NT2/D1 (cell line): ENCODE measurements at regions not wholly inside any gene's neighbourhood (a gene's known extent, or its start where the extent isn't known, plus 50 kb on each side); places are given as distances from the start of the nearest gene placed in this dataset.
"Not testable (repeated sequence)": the region's sequence is repeated elsewhere in the genome, so short reads cannot be mapped to it uniquely, and the experiment has no call there.

Source experiments
- DNase-seq: peaks from one replicate; pipeline ENCODE4 v3.0.0-alpha.2; 2011; ENCODE audit warnings: low read depth, low spot score
- H3K27me3 ChIP-seq: 2 replicates; pipeline ENCODE4 v1.6.0; 2011; ENCODE audit warnings: mild to moderate bottlenecking; ENCODE audit not compliant: insufficient read length, insufficient read depth
- H3K36me3 ChIP-seq: 2 replicates; pipeline ENCODE4 v1.6.1; 2011; ENCODE audit warnings: mild to moderate bottlenecking, low read length, mixed read lengths; ENCODE audit not compliant: insufficient read depth, insufficient read length
- H3K4me1 ChIP-seq: 2 replicates; pipeline ENCODE4 v1.5.1; 2011; ENCODE audit not compliant: insufficient read depth, insufficient read length
- H3K4me3 ChIP-seq: 2 replicates; pipeline ENCODE4 v1.5.1; 2011; ENCODE audit warnings: low read depth; ENCODE audit not compliant: insufficient read length
- H3K9ac ChIP-seq: 2 replicates; pipeline ENCODE4 v1.6.0; 2011; ENCODE audit warnings: low read depth; ENCODE audit not compliant: insufficient read length
- H3K9me3 ChIP-seq: 2 replicates; pipeline ENCODE4 v1.5.1; 2011; ENCODE audit warnings: mild to moderate bottlenecking, low read length; ENCODE audit not compliant: insufficient read depth
- SUZ12 ChIP-seq: IDR thresholded peaks from 2 replicates; pipeline ENCODE4 v1.6.1; 2011; ENCODE audit not compliant: insufficient read length, insufficient read depth; ENCODE audit errors: extremely low read depth
- YY1 ChIP-seq: IDR thresholded peaks from 2 replicates; pipeline ENCODE4 v1.6.1; 2011; ENCODE audit not compliant: insufficient read length, insufficient read depth
- ZNF274 ChIP-seq: IDR thresholded peaks from 2 replicates; pipeline ENCODE4 v1.6.1; 2011; ENCODE audit warnings: mild to moderate bottlenecking, low read depth, low read length

- Histone ChIP-seq H3K27me3 (no peaks in the 10 kb centered on the region), H3K36me3 (no peaks in the 10 kb centered on the region), H3K4me3 (no peak overlapping the region), H3K4me1 (no peaks in the 10 kb centered on the region), H3K9ac (no peak overlapping the region), H3K9me3 (no peaks in the 10 kb centered on the region)
- TF ChIP-seq SUZ12, result no peak
- TF ChIP-seq ZNF274, result no peak
- no peak for TF ChIP-seq YY1
- DNase-seq, result no peak
Measured at GRCh38 chr6:150514806-150515380, 84.8 kb upstream of the PLEKHG1 start.

GRCh38 chr6:150516199-150516598, 83.5 kb upstream of the PLEKHG1 start:
- H3K4me1 ChIP-seq, result no peaks in the 10 kb centered on the region
- DNase-seq, result no peak
- no peaks in the 10 kb centered on the region for H3K9me3 ChIP-seq
- H3K4me3 ChIP-seq, result no peak overlapping the region
- TF ChIP-seq ZNF274 (no peak), YY1 (no peak), SUZ12 (no peak)
- no peak overlapping the region for H3K9ac ChIP-seq
- H3K27me3 ChIP-seq, result no peaks in the 10 kb centered on the region
- H3K36me3 ChIP-seq, result no peaks in the 10 kb centered on the region

DNA sequence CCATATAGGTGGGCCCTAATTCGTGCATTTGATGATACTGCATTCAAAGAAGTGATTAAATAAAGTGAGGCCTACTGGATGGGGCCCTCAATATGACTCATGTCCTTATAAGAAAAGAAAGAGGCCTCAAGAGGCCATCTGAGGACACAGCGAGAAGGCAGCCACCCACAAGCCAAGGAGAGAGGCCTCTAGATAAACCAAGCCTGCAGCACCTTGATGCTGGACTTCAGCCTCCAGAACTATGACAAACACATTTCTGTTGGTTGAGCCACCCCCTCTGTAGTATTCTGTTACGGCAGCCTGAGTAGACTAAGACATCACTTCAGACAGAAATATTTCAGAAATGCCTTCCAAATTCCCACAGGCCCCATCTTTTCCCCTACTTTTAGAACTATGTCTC, 82.5 kb upstream of the PLEKHG1 start:
- no peaks in the 10 kb centered on the region for H3K4me1 ChIP-seq
- TF ChIP-seq ZNF274, result no peak
- no peak for TF ChIP-seq SUZ12
- no peak for TF ChIP-seq YY1
- no peaks in the 10 kb centered on the region for H3K9me3 ChIP-seq
- H3K36me3 ChIP-seq, result no peaks in the 10 kb centered on the region
- H3K27me3 ChIP-seq, result no peaks in the 10 kb centered on the region
- no peak overlapping the region for H3K4me3 ChIP-seq
- no peak for DNase-seq
- H3K9ac ChIP-seq, result no peak overlapping the region

- Histone ChIP-seq H3K9me3 (peaks cover 10% of the 10 kb centered on the region; the same call in 1 of the 2 replicates), H3K27me3 (no peaks in the 10 kb centered on the region), H3K9ac (no peak overlapping the region), H3K4me3 (no peak overlapping the region), H3K36me3 (no peaks in the 10 kb centered on the region), H3K4me1 (no peaks in the 10 kb centered on the region)
- TF ChIP-seq YY1 (no peak), SUZ12 (no peak), ZNF274 (no peak)
- no peak for DNase-seq
Measured at GRCh38 chr6:150521482-150521881, 78.2 kb upstream of the PLEKHG1 start.

- peaks cover 20% of the 10 kb centered on the region for H3K9me3 ChIP-seq
- not testable (repeated sequence) for H3K27me3 ChIP-seq, H3K4me3 ChIP-seq, H3K9ac ChIP-seq, H3K4me1 ChIP-seq, H3K36me3 ChIP-seq, DNase-seq
Measured at GRCh38 chr6:150523216-150523615, 76.5 kb upstream of the PLEKHG1 start.

GRCh38 chr6:150525300-150525699, 74.4 kb upstream of the PLEKHG1 start:
- no peaks in the 10 kb centered on the region for H3K4me1 ChIP-seq
- TF ChIP-seq ZNF274 (no peak), YY1 (no peak), SUZ12 (no peak)
- H3K36me3 ChIP-seq, result no peaks in the 10 kb centered on the region
- peaks cover 20% of the 10 kb centered on the region for H3K9me3 ChIP-seq
- no peaks in the 10 kb centered on the region for H3K27me3 ChIP-seq
- no peak for DNase-seq
- no peak overlapping the region for H3K9ac ChIP-seq
- H3K4me3 ChIP-seq, result no peak overlapping the region

DNA sequence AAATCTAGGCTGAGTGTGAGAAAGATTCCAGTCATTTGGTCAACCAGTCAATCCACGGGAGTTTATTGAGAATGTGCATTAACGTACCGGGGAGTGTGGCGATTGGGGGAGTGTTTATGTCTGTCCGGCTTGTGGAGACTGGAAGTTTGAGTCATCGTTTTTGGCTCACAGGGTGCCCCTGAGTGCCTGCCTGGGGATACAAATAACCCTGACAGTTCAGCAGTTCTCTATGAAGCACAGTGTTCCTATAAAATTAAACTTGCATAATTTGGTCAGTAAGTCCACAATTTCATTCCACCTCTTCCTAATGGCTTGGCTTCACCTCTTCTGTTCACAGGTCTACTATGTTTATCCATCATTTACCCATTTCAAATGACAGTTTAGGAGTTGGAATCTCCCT, 72.6 kb upstream of the PLEKHG1 start:
- H3K4me3 ChIP-seq, result no peak overlapping the region
- TF ChIP-seq YY1, result no peak
- no peak for TF ChIP-seq SUZ12
- TF ChIP-seq ZNF274, result no peak
- H3K36me3 ChIP-seq, result no peaks in the 10 kb centered on the region
- H3K27me3 ChIP-seq, result no peaks in the 10 kb centered on the region
- DNase-seq, result no peak
- H3K9me3 ChIP-seq, result peaks cover 20% of the 10 kb centered on the region
- H3K4me1 ChIP-seq, result no peaks in the 10 kb centered on the region
- no peak overlapping the region for H3K9ac ChIP-seq

DNA sequence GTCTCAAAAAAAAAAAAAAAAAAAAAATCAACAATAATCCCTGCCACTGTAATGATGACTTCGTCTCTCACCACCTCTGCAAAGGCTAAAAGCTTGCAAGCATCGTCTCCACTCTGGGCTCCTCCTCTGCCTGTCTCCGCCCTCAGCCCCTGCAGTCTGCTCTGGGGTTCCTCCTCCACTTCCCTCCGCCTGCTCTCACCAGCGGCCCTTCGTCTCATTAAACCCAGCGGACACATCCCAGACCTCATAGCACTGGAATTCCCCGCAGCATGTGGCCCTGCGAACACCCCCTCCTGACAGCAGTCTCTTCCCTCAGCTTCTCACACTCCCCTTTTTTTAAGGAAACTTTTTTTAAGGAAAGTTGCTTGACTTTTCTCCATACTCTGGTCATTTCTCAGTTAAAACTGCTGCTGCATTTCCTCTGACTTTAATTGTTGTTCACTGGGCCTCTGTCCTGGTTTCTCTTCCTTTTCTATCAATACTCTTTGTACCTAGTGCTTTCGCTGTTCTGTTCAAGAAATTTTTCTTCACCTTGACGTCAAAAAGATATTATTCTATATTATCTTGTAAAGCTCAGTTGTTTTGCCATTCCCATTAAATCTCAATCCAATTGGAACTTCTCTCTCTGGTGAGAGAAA, 70.9 kb upstream of the PLEKHG1 start:
- TF ChIP-seq YY1 (no peak), ZNF274 (no peak), SUZ12 (no peak)
- Histone ChIP-seq H3K27me3 (no peaks in the 10 kb centered on the region), H3K9ac (no peak overlapping the region), H3K4me3 (no peak overlapping the region), H3K9me3 (peaks cover 20% of the 10 kb centered on the region), H3K36me3 (no peaks in the 10 kb centered on the region), H3K4me1 (no peaks in the 10 kb centered on the region)
- DNase-seq, result peak; percentile 39
